ENCODE measurements at regions not wholly inside any gene's neighbourhood (a gene's known extent, or its start where the extent isn't known, plus 50 kb on each side); places are given as distances from the start of the nearest gene placed in this dataset.

- H3K79me2 ChIP-seq (ENCODE audit: insufficient read depth, low read length): no peaks in the 10 kb centered on the region
- no peaks in the 10 kb centered on the region for H4K20me1 ChIP-seq (ENCODE audit: insufficient read depth)
- no peak for TF ChIP-seq TCF7L2 (IDR thresholded peaks at IDR 0.05; ENCODE audit: borderline replicate concordance, extremely low read depth, insufficient read depth, insufficient read length)
- TF ChIP-seq SIN3A (IDR thresholded peaks at IDR 0.05; ENCODE audit: low read depth): no peak
- no peak for TF ChIP-seq ELF1 (IDR thresholded peaks at IDR 0.05; ENCODE audit: borderline replicate concordance, low read depth)
- no peak for TF ChIP-seq YY1 (IDR thresholded peaks at IDR 0.05; ENCODE audit: extremely low read depth, insufficient replicate concordance, low read depth, low read length)
- TF ChIP-seq ZFX (IDR thresholded peaks at IDR 0.05): no peak
- no peak for TF ChIP-seq FOSL1 (IDR thresholded peaks at IDR 0.05; ENCODE audit: low read depth)
- ATAC-seq (no peak), DNase-seq (ENCODE audit: low read depth, low spot score) (no peak)
- no peak overlapping the region for H3K4me3 ChIP-seq (replicated peaks in 1 of 2; ENCODE audit: low read depth in 1 of 2, low read length in 2 of 2)
- no peak overlapping the region for H2AFZ ChIP-seq (ENCODE audit: low read depth, low read length, poor library complexity, severe bottlenecking)
- RAD21 ChIA-PET (ENCODE audit: low non-redundant PET in 1 of 2, low total read pairs in 2 of 2, uncharacterized antibody in 2 of 2, unreplicated experiment in 2 of 2): no interaction called here
- H3K9me3 ChIP-seq (ENCODE audit: control insufficient read depth in 1 of 2, insufficient read depth in 1 of 2, low read depth in 1 of 2, low read length in 2 of 2): no peaks in the 10 kb centered on the region
- CTCF ChIA-PET: no interaction called here
- H3K36me3 ChIP-seq (ENCODE audit: control insufficient read depth in 1 of 2, insufficient read depth in 2 of 2, low read length in 2 of 2): no peaks in the 10 kb centered on the region
- intact Hi-C loops (cut with micrococcal nuclease): no loop called here
- no peak overlapping the region for H3K9ac ChIP-seq (ENCODE audit: low read length)
- H3K4me2 ChIP-seq (ENCODE audit: low read length): no peak overlapping the region
- H3K27me3 ChIP-seq (ENCODE audit: insufficient read depth, low read length): no peaks in the 10 kb centered on the region
- no peaks in the 10 kb centered on the region for H3K4me1 ChIP-seq (ENCODE audit: control insufficient read depth in 1 of 2, insufficient read depth in 2 of 2, low read length in 2 of 2)
- no peaks in the 10 kb centered on the region for H3K9me2 ChIP-seq (ENCODE audit: insufficient read depth)
- POLR2A ChIA-PET: no interaction called here
- BruUV-seq (replicated peaks): no TSS peak
- no peak overlapping the region for H3K27ac ChIP-seq (ENCODE audit: low read depth, low read length)
These were observed 114.8 kb downstream of the DDX3Y start for GRCh38 chrY:13019486-13019885.

- Histone ChIP-seq H3K36me3 (ENCODE audit: control insufficient read depth in 1 of 2, insufficient read depth in 2 of 2, low read length in 2 of 2) (no peaks in the 10 kb centered on the region), H3K4me1 (ENCODE audit: control insufficient read depth in 1 of 2, insufficient read depth in 2 of 2, low read length in 2 of 2) (no peaks in the 10 kb centered on the region), H3K9me2 (ENCODE audit: insufficient read depth) (no peaks in the 10 kb centered on the region), H3K79me2 (ENCODE audit: insufficient read depth, low read length) (no peaks in the 10 kb centered on the region), H3K27ac (ENCODE audit: low read depth, low read length) (no peak overlapping the region), H3K4me2 (ENCODE audit: low read length) (no peak overlapping the region), H3K9ac (ENCODE audit: low read length) (no peak overlapping the region), H3K9me3 (ENCODE audit: control insufficient read depth in 1 of 2, insufficient read depth in 1 of 2, low read depth in 1 of 2, low read length in 2 of 2) (no peaks in the 10 kb centered on the region), H3K4me3 (replicated peaks in 1 of 2; ENCODE audit: low read depth in 1 of 2, low read length in 2 of 2) (no peak overlapping the region), H2AFZ (ENCODE audit: low read depth, low read length, poor library complexity, severe bottlenecking) (no peak overlapping the region), H4K20me1 (ENCODE audit: insufficient read depth) (no peaks in the 10 kb centered on the region), H3K27me3 (ENCODE audit: insufficient read depth, low read length) (no peaks in the 10 kb centered on the region)
- intact Hi-C loops (cut with micrococcal nuclease): no loop called here
- BruUV-seq (replicated peaks): no TSS peak
- POLR2A ChIA-PET: no interaction called here
- no peak for ATAC-seq
- RAD21 ChIA-PET (ENCODE audit: low non-redundant PET in 1 of 2, low total read pairs in 2 of 2, uncharacterized antibody in 2 of 2, unreplicated experiment in 2 of 2): no interaction called here
- CTCF ChIA-PET: no interaction called here
- DNase-seq (ENCODE audit: low read depth, low spot score): no peak
- no peak for TF ChIP-seq CTCF (IDR thresholded peaks at IDR 0.05 in 2 of 3, conservative IDR thresholded peaks at IDR 0.05 in 1 of 3; ENCODE audit: borderline replicate concordance in 1 of 3, insufficient read depth in 1 of 3, low read depth in 2 of 3, low read length in 2 of 3)
- no peak for TF ChIP-seq SP1 (IDR thresholded peaks at IDR 0.05; ENCODE audit: low read depth)
- TF ChIP-seq TCF7L2 (IDR thresholded peaks at IDR 0.05; ENCODE audit: borderline replicate concordance, extremely low read depth, insufficient read depth, insufficient read length): no peak
- no peak for TF ChIP-seq EZH2 (IDR thresholded peaks at IDR 0.05)
These were observed 116.2 kb downstream of the DDX3Y start for GRCh38 chrY:13020839-13021238.

Measured in HCT116 (cell line).